WERI-Rb-1 (cell line): ENCODE measurements at regions not wholly inside any gene's neighbourhood (a gene's known extent, or its start where the extent isn't known, plus 50 kb on each side); places are given as distances from the start of the nearest gene placed in this dataset.

Source experiments
- DNase-seq: peaks from one replicate; pipeline ENCODE4 v3.0.0-alpha.2; 2020
- H3K27ac ChIP-seq: fragments of 250-450 bp; sonication (Bioruptor Pico); 2 replicates; pipeline ENCODE4 v1.5.1; 2020; ENCODE audit warnings: mild to moderate bottlenecking, moderate library complexity
- H3K27me3 ChIP-seq: fragments of 250-450 bp; sonication (Bioruptor Pico); 2 replicates; pipeline ENCODE4 v1.5.1; 2021; ENCODE audit warnings: mild to moderate bottlenecking, low read depth, moderate library complexity; ENCODE audit not compliant: insufficient read depth, severe bottlenecking
- H3K36me3 ChIP-seq: fragments of 250-450 bp; sonication (Bioruptor Pico); 2 replicates; pipeline ENCODE4 v1.5.1; 2020; ENCODE audit warnings: mild to moderate bottlenecking, moderate library complexity
- H3K4me3 ChIP-seq: 2 replicates; pipeline ENCODE4 v1.5.1; 2011; ENCODE audit warnings: low read depth, mild to moderate bottlenecking, control low read depth, low read length
- H3K9me3 ChIP-seq: fragments of 250-450 bp; sonication (Bioruptor Pico); 2 replicates; pipeline ENCODE4 v1.5.1; 2021; ENCODE audit warnings: mild to moderate bottlenecking, moderate library complexity; ENCODE audit not compliant: severe bottlenecking
- TF ChIP-seq, protein P1 (sequence below): IDR thresholded peaks from 2 replicates; pipeline ENCODE4 v1.5.1; 2011; ENCODE audit warnings: low read depth, mild to moderate bottlenecking, control low read depth, inconsistent platforms, low read length

DNA sequence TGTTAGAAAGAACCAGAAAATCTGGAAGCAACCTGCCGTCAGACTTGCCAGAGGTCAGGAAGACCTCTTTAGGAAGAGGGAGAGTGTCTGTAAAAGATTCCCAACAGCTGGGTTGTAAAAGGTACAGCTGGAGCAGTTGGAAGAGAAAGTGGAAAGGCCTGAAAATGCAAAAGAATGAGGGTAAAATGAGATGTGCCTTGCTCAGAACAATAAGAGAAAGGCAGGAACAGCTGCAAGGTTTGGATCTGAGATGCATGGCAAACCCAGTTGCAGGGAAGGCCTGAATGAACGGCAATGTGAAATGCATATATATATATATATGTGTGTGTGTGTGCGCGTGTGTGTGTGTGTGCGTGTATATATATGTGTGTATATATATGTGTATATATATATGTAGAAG is 88.1 kb downstream of the ZIC1 start:
- TF ChIP-seq, protein P1, sequence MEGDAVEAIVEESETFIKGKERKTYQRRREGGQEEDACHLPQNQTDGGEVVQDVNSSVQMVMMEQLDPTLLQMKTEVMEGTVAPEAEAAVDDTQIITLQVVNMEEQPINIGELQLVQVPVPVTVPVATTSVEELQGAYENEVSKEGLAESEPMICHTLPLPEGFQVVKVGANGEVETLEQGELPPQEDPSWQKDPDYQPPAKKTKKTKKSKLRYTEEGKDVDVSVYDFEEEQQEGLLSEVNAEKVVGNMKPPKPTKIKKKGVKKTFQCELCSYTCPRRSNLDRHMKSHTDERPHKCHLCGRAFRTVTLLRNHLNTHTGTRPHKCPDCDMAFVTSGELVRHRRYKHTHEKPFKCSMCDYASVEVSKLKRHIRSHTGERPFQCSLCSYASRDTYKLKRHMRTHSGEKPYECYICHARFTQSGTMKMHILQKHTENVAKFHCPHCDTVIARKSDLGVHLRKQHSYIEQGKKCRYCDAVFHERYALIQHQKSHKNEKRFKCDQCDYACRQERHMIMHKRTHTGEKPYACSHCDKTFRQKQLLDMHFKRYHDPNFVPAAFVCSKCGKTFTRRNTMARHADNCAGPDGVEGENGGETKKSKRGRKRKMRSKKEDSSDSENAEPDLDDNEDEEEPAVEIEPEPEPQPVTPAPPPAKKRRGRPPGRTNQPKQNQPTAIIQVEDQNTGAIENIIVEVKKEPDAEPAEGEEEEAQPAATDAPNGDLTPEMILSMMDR = no peak
- no peak overlapping the region for H3K27ac ChIP-seq
- no peaks in the 10 kb centered on the region for H3K27me3 ChIP-seq
- H3K4me3 ChIP-seq = no peak overlapping the region
- DNase-seq = no peak
- H3K36me3 ChIP-seq = no peaks in the 10 kb centered on the region
- H3K9me3 ChIP-seq = no peaks in the 10 kb centered on the region

- DNase-seq = no peak
- H3K27ac ChIP-seq = no peak overlapping the region
- TF ChIP-seq, protein P1 = no peak
- no peak overlapping the region for H3K4me3 ChIP-seq
- no peaks in the 10 kb centered on the region for H3K9me3 ChIP-seq
- no peaks in the 10 kb centered on the region for H3K36me3 ChIP-seq
- H3K27me3 ChIP-seq = no peaks in the 10 kb centered on the region
These were observed 98.6 kb downstream of the ZIC1 start for GRCh38 chr3:147507638-147508286.

- DNase-seq = no peak
- Histone ChIP-seq H3K4me3 (no peak overlapping the region), H3K27me3 (no peaks in the 10 kb centered on the region), H3K27ac (no peak overlapping the region), H3K36me3 (no peaks in the 10 kb centered on the region), H3K9me3 (no peaks in the 10 kb centered on the region)
- TF ChIP-seq, protein P1 = no peak
These were observed 100.3 kb downstream of the ZIC1 start for GRCh38 chr3:147509448-147509847.

GRCh38 chr3:147513785-147514184 is 104.6 kb downstream of the ZIC1 start:
- TF ChIP-seq, protein P1 = no peak
- Histone ChIP-seq H3K4me3 (no peak overlapping the region), H3K9me3 (no peaks in the 10 kb centered on the region), H3K27me3 (no peaks in the 10 kb centered on the region), H3K27ac (no peak overlapping the region), H3K36me3 (no peaks in the 10 kb centered on the region)
- peak; percentile 23 for DNase-seq

- no peak for DNase-seq
- no peak overlapping the region for H3K4me3 ChIP-seq
These were observed 105.4 kb downstream of the ZIC1 start for GRCh38 chr3:147514366-147515160.

More at GRCh38 chr3:147514366-147515160, 105.4 kb downstream of the ZIC1 start:
- Histone ChIP-seq H3K36me3 (no peaks in the 10 kb centered on the region), H3K27me3 (no peaks in the 10 kb centered on the region), H3K27ac (no peak overlapping the region), H3K9me3 (no peaks in the 10 kb centered on the region)
- TF ChIP-seq, protein P1 = no peak
